HuH-7.5 (cell line): ENCODE measurements at regions not wholly inside any gene's neighbourhood (a gene's known extent, or its start where the extent isn't known, plus 50 kb on each side); places are given as distances from the start of the nearest gene placed in this dataset.

Source experiments
- DNase-seq: peaks from one replicate; pipeline ENCODE4 v3.0.0; 2011; ENCODE audit warnings: low spot score

DNA sequence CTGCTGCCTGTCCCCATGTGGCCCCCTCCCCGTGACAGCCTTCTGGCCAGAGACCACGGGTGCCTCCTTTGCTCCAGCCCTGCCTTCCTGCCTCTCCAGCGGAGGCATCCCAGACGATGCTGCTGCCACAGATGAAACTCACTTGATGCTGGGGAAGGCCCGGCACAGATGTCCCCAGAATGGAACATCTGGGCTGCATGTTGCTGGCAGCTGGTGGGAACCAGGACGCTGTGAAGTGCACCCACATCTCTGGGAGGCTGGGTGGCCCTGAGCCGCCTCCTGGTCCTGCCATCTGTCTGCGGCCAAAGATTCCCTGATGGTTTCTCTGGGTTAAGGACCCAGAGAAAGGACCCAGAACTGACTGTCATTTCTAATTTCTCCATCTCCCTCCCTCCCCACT is 51.9 kb upstream of the PTPRS start:
- DNase-seq, result no peak

DNA sequence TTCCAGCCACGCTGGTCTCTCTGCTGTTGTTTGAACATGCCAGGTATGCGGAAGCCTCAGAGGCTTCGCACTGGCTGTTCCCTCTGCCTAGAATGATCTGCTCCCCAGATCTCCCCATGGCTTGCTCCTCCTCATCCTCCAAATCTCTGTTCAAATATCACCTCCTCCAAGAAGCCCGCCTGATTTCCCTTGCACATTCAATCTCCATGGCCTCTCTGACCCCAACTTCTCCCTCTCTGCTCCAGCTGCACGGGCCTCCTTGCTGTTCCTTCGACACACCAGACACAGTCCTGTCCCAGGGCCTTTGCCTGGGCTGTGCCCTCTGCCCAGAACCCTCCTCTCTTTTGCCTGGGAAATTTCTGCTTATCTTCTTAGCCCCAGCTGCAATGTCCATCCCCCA is 52.5 kb upstream of the PTPRS start:
- DNase-seq, result no peak

DNA sequence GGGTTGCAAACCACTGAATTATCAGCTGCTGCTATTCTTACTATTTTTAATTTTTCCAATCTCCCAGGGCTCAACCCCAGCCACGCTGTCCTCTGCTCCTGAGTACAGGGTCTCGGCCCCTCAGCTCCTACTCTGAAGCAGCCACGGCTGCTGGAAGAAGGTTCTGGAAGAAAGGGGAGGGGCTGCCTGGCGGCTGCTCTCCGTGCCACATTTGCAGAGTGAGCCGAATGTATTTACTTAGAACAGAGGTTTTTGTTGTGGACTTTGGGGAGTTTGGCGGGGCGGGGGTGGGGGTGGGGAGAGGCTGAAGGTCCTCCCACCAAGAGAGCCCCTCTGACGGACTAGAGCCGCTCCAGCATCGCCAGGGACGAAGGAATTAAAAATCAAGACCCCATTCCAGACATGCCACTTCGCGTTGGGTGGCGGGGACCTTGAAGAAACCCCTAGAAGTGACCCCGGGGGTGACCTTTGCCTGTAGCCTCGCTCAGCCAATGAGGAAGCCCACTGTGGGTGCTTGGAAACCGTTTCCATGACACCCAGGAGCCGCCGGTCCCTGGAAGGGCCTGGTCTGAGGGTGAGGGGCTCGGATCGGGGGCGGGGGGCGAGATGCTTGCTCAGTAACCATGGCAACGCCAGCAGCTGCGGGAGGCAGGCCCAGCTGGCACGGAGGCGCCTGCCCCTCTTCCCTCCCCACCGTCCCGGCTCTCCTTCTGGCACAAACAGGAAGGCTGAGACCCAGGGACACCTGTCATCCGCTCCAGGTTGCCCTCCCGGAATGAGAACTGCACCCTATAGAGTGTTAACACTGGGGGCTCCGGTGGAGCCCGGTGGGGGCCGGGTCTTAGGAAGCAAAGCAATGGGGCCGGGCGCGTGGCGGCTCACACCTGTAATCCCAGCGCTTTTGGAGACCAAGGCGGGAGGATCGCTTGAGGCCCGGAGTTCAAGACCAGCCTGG is 54.2 kb upstream of the PTPRS start:
- no peak for DNase-seq

DNA sequence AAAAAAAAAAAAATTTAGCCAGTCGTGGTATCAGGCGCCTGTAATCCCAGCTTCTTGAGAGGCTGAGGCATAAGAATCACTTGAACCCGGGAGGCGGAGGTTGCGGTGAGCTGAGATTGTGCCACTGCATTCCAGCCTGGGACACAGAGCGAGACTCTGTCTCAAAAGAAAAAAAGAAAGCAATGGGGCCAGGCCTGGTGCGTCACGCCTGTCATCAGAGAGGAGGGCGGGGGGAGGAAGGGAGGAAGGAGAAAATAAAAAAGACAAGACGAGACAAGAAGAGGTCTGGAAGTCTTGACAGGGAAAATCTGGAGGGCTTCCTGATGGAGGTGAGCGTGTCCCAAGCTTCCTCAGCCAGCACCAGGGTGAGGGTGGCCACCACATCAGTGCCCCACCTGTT is 54.9 kb upstream of the PTPRS start:
- no peak for DNase-seq

DNA sequence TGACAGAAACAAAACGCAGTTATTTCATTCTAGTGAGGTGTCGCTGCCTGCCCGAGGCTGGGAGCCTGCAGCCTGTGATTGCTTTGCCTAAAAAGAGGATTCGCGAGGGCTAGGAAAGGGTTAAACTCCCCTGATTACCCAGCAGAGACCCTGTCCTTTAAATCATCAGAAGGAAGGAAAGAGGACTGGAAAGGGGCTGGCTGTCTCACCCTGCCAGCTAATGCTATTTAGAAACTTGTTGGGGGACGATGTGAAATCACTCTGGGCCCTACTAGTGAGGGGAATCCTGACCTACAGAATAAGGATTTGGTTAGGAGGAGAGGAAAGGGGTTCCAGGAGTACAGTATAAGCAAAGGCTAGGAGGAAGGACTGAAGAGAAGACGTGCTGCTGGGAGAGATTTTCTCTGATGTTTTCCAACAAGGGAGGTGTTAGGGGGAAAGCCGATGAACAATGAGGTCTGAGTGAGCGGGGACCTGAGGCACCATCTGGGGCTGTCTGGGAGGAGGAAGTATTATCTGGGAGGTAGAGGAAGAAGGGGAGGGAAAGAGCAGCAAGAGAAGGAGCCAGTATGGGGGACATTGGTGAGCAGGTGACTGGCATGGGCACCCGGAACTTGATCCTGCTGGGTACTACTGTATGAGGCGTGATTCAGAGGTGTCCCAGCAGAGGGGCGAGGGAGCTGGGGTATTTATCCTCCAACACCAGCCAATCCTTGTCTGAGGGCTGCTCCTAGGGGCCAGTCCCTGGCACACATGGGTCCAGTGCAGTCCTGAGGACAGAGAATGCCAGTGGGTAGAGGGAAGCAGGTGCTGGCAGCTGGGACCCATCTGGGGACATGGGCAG is 55.7 kb upstream of the PTPRS start:
- no peak for DNase-seq

DNA sequence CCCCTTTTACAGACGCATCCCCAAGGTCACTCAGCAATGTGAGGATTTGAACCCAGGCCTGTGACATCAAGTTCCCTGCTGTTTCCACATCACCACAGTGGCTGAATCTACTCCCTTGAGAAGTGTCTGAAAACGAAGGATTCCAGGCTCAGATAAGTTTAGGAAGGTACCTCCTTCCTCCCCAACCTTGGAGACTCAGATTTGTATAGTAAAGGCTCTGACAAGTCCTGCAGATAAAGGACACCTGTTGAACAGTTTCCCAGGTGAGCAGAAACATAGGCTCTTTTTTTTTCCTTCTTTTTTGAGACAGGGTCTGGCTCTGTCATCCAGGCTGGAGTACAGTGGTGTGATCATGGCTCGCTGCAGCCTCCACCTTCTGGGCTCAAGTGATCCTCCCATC is 56.4 kb upstream of the PTPRS start:
- DNase-seq, result no peak

DNA sequence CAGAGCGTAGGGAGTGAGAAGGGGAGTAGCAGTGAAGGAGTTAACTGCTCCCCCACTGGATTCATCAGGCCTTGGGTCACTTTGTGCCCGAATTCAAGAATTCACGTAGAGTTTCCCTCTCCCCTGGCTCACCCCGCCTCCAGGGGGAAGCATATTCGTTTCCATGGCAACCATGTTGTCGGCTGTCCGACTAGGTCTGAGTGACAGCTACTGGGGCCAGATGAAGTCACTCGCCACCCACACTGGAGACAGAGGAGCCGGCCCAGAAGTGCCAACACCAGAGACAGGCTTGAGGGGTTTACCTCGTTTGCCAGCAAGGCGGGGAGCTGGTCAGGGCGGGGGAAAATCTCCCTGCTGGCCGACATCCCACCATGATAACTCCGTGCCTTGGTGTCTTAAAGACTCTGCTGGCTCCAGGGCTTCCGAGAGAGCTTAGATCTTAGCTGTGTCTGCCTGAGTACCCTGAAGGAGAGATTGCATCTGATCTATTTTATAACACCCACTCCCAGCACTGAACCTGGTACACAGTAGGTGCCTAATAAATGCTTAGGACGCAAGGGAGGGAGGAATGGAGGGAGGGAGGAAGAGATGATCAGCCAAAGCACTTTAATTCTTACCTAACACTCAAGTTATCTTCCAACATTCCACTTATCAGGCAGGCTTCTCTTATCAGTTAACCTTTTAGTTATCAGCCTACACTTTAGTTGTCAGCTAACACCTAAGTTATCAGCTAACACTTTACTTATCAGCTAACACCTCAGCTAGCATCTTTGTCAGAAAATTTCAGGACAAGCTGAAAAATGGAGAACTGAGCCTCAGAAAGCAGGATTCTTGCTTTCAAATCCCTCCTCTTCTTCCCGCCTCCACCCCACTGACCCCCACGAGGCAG is 57.2 kb upstream of the ZNRF4 start:
- peak; percentile 35 for DNase-seq

DNA sequence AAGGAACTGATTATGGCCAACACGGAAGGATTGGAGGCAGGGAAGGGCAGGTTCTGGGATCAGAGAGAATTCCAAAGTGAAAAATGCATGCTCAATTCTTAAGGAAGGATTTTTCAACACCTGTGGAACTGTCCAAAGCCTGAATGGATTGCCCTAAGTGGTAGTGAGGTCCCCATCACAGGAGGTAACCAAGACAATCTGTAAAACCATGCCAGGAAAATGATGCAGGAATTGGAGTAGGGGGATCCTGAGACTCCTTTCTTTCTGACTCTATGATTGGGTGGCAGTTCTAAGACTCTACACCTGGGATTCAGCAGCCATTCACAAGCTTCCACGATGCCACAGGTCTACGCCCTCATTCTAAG is 56.5 kb upstream of the ZNRF4 start:
- no peak for DNase-seq

DNA sequence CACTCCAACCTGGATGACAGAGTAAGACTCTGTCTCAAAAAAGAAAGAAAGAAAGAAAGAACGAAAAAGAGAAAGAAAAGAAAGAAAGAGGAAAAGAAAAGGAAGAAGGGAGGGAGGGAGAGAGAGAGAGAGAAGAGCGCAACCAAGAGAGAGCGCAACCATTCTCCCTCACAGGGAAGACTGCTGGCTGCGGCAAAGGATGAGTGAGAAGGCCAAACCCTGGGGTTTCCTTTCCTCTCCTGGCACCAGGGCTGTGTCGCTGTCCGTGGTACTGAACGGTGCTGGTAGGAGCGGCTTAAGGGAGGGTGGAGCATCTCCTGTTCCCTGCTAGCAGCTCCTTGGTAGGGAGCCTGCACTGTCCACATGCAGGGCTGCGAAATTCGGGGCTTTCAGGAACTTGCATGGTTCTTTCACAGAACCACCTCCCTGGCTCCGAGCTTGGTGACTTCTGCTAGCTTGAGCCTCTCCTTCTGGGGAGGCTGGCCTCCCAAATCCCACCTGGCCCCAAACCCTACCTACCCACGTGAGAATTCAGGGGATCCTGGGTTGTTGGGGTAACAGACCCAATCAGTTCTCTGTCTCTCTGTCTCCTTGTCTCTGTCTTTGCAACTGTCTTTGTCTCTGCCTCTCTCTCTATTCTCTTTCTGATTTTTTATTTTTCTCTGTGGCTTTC is 51.1 kb upstream of the ZNRF4 start:
- DNase-seq, result peak; percentile 71
